Cardiac fibroblast (primary cell): ENCODE measurements at regions not wholly inside any gene's neighbourhood (a gene's known extent, or its start where the extent isn't known, plus 50 kb on each side); places are given as distances from the start of the nearest gene placed in this dataset.
A peak's percentile ranks its signal among the peaks of the same experiment; 100 is the strongest.

Experiments
- DNase-seq, 2 donors: peaks; one replicate each; pipeline versions ENCODE4 v3.0.0 to v3.0.0-alpha.2; 2010; ENCODE audit warnings: low read depth in 2 of 2
- H3K4me3 ChIP-seq, 2 donors: replicated peaks in 1 of 2; 1 replicate in 1 of 2; 2 replicates in 1 of 2; pipeline ENCODE4 v1.5.1; 2011; ENCODE audit warnings: low read depth in 2 of 2, low read length in 2 of 2, mild to moderate bottlenecking in 2 of 2, moderate library complexity in 1 of 2
- CTCF ChIP-seq: IDR thresholded peaks from one replicate; pipeline ENCODE4 v1.5.1; 2011; ENCODE audit warnings: low read depth, mild to moderate bottlenecking, low read length, inconsistent platforms

DNA sequence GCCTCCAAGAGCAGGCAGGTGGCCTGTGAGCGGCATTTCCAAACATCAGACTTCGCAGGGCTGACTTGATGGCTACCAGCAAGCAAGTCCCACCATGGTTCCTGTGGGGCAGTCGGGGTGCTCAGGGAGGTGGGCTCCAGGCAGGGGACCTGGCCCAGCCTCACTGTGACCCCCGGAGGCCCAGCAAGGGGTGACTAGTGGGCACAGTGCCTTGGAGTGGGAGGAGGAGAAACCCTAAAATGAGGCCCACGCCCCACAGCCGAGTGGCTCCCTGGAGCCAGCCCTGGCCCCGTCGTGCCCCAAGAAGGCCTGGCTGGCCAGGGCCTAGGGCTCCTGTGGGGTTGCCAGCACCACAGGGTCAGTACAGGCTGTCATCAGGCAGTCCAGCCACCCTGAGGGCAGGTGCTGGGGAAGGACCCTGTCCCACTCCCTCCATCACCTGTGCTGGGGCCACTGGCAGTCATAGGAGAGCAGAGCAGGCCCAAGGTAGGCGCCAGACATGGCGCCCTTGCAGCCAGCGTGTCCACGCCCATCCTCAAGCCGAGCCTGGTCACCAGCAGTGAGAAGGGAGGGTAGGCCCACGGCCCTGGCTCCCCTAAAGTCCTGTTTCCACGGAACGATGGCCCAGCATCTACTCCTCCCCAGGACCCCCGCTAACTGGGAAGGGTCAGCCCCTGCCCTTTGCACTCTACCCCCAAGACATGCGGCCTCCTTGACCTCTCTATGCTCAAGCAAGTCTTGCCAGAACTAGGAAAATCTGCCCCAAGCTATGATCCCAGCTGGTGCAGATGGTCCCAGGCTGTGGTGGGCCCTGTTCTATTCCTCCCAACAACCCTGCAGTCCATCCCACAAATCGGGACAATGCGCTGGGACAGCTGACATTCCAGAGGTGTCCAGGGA lies 144.2 kb upstream of the C14orf180 start:
- no peak overlapping the region for H3K4me3 ChIP-seq
- no peak for DNase-seq
- no peak for TF ChIP-seq CTCF

GRCh38 chr14:104436047-104436591 lies 143.4 kb upstream of the C14orf180 start:
- H3K4me3 ChIP-seq = no peak overlapping the region
- TF ChIP-seq CTCF = no peak
- peak; percentile 9 to 88 for DNase-seq

DNA sequence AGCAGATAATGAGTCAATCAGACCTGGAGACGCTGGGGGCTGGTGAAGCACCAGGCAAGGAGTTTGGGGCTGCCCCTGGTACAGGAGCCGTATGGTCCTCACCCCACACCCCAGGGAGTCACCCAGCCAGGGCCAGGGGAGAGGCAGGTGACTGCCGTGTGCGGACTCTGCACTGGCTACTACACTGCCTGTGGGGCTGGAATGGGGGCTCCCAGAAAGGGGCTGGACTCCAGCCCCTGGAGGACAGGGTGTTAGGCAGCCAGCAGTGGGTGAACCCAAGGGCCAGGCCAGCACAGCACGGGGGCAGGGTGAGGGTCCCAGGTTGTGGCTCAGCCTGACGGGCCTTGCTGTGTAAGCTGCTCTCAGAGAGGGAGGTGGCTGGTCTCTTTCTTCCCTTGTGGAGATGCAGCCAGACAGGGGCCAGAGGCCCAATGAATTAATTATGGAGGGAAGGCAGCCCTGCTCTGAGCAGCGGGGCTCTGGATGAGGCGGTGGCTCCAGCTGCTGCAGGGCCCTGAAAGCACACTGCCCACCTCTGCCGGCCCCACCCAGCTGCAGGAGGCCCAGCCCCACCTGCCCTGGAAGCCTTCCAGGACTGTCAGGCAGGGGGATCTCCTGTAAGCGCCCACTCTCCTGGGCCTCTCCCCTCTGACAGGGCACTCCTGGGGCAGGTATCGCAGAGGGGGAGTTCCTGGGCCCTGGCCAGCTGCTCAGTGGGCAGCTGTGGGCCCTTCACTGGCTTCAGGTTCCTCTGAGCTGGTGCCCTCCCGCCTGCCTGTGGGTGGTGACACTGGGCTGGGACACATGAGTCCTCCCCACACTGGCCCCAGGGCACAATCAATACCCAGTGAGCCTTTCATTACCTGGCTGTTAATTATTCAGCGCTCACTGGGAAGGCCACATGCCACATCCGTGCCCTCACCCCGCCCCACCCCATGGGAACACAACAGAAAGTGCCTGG lies 142.5 kb upstream of the C14orf180 start:
- TF ChIP-seq CTCF = no peak
- DNase-seq = no peak

GRCh38 chr14:104437703-104438102 lies 141.9 kb upstream of the C14orf180 start:
- no peak overlapping the region for H3K4me3 ChIP-seq
- no peak for TF ChIP-seq CTCF
- no peak for DNase-seq

More for the DNA sequence above, 142.5 kb upstream of the C14orf180 start:
- no peak overlapping the region for H3K4me3 ChIP-seq

DNA sequence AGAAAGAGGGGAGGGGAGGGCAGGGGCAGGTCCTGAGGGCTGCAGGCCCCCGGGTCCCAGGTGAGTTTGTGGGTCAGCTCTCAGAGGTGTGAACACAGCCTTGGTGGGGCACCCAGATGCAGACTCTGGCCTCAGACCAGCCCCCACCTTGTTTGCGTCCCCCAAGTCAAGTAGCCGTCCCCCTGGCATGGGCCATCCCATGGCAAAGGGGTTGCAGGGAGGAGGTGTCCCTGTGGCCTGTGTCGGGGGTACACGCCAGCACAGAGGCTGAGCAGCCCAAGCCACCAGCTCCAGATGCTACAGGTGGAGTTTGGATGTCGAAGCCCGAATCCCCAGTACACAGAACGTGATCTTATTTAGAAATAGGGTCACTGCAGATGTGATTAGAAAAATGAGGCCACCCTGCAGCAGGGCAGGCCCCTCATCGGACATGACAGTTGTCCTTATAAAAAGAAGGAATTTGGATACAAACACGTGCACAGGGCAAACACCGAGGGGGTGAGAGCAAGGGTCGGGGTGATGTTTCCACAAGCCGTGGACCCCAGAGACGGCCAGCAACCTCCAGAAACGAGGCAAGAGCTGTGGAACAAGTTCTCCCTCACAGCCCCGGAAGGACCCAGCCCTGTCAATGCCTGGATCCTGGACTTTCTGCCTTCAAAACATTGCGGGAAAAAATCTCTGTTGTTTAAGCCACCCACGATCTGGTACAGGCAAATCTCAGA lies 141.2 kb upstream of the C14orf180 start:
- DNase-seq = no peak
- TF ChIP-seq CTCF = no peak
- no peak overlapping the region for H3K4me3 ChIP-seq

DNA sequence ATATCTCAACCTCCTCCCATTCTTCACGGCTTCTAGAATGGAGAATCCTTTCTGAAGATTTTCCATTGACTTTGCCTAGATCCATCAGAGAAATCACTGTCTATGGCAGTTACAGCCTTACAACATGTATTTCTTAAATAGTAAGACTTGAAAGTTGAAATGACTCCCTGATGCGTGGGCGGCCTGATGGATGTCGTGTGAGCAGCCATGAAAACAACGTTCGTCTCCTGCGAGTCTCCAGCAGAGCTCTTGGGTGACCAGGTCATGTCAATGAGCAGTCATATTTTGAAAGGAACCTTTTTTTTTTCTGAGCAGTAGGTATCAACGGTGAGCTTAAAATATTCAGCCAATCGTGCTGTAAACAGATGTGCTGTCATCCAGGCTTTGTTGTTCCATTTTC lies 139.9 kb upstream of the C14orf180 start:
- TF ChIP-seq CTCF = no peak
- no peak overlapping the region for H3K4me3 ChIP-seq
- no peak for DNase-seq
